PFSK-1 (cell line): ENCODE measurements at regions not wholly inside any gene's neighbourhood (a gene's known extent, or its start where the extent isn't known, plus 50 kb on each side); places are given as distances from the start of the nearest gene placed in this dataset.

Experiments used
- FOXP2 ChIP-seq: optimal IDR thresholded peaks from 2 replicates; pipeline ENCODE3; 2011; ENCODE audit warnings: borderline replicate concordance, control low read depth, inconsistent platforms; ENCODE audit not compliant: insufficient read depth; ENCODE audit errors: extremely low read length, extremely low read depth
- POLR2AphosphoS5 ChIP-seq: IDR thresholded peaks from 2 replicates; pipeline ENCODE4 v1.6.1; 2012; ENCODE audit warnings: low read depth, mild to moderate bottlenecking, control low read depth, low read length, moderate library complexity
- SIN3A ChIP-seq: IDR thresholded peaks from 2 replicates; pipeline ENCODE4 v1.6.1; 2012; ENCODE audit warnings: mild to moderate bottlenecking, low read length, moderate library complexity, borderline replicate concordance; ENCODE audit not compliant: insufficient read depth

DNA sequence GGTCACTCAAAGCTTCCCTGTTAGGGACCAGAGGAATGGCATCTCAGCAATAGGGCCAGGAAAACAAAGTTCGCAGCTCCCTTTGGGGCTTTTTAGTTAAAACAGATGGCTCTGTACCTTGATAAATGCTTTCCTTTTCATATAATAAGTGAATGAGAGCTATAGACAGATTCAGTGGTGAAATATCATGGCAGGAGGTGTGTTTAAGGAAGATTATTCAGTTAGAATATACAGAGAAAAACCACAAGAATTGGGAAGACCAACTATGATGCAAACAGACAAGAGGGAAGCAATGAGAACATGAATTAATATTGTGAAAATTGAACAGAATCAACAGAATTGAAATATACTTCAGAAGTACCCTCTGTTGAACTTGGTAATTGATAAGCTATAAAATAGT is 379.4 kb downstream of the PLPP3 start:
- TF ChIP-seq POLR2AphosphoS5 (no peak), FOXP2 (no peak), SIN3A (no peak)
